Astrocyte (in vitro differentiated cells and primary cell): ENCODE measurements at regions not wholly inside any gene's neighbourhood (a gene's known extent, or its start where the extent isn't known, plus 50 kb on each side); places are given as distances from the start of the nearest gene placed in this dataset.

ENCODE experiments used
- DNase-seq: peaks from one replicate; pipeline ENCODE4 v3.0.0-alpha.2; 2010; ENCODE audit warnings: low read depth
- FAIRE-seq: peaks from 2 replicates; lab custom pipeline; 2011; peaks lifted over from hg19 to GRCh38; lab: Jason Lieb, UNC
- H2AFZ ChIP-seq: 2 replicates; pipeline ENCODE4 v1.6.0; 2012; ENCODE audit warnings: low read depth, low read length, inconsistent platforms
- H3K27ac ChIP-seq: 2 replicates; pipeline ENCODE4 v1.5.1; 2011; ENCODE audit warnings: low read depth, low read length, inconsistent platforms
- H3K27me3 ChIP-seq: 2 replicates; pipeline ENCODE4 v1.6.0; 2011; ENCODE audit warnings: low read length, inconsistent platforms; ENCODE audit not compliant: insufficient read depth
- H3K36me3 ChIP-seq: 2 replicates; pipeline ENCODE4 v1.5.1; 2011; ENCODE audit warnings: low read length, inconsistent platforms; ENCODE audit not compliant: insufficient read depth
- H3K4me1 ChIP-seq: 2 replicates; pipeline ENCODE4 v1.5.1; 2011; ENCODE audit warnings: low read length, inconsistent platforms; ENCODE audit not compliant: insufficient read depth
- H3K4me2 ChIP-seq: 2 replicates; pipeline ENCODE4 v1.6.0; 2012; ENCODE audit warnings: low read length, inconsistent platforms
- H3K4me3 ChIP-seq: 2 replicates; pipeline ENCODE4 v1.5.1; 2011; ENCODE audit warnings: low read depth, mild to moderate bottlenecking, low read length, inconsistent platforms; ENCODE audit not compliant: insufficient read depth
- H3K79me2 ChIP-seq: 2 replicates; pipeline ENCODE4 v1.6.0; 2012; ENCODE audit warnings: mild to moderate bottlenecking, low read length, inconsistent platforms; ENCODE audit not compliant: insufficient read depth
- H3K9ac ChIP-seq: 2 replicates; pipeline ENCODE4 v1.6.0; 2012; ENCODE audit warnings: mild to moderate bottlenecking, low read length, inconsistent platforms
- H3K9me3 ChIP-seq: 2 replicates; pipeline ENCODE4 v1.5.1; 2012; ENCODE audit warnings: low read depth, mild to moderate bottlenecking, low read length, inconsistent platforms; ENCODE audit not compliant: insufficient read depth
- H4K20me1 ChIP-seq: 2 replicates; pipeline ENCODE4 v1.6.0; 2012; ENCODE audit warnings: low read length, inconsistent platforms; ENCODE audit not compliant: insufficient read depth
- H3K27ac Mint-ChIP-seq: one replicate; pipeline ENCODE4 v1.8.0; 2021; ENCODE audit warnings: mild to moderate bottlenecking, mixed read lengths; ENCODE audit not compliant: unreplicated experiment
- H3K27me3 Mint-ChIP-seq: one replicate; pipeline ENCODE4 v1.8.0; 2021; ENCODE audit warnings: low read depth, mixed read lengths; ENCODE audit not compliant: unreplicated experiment
- H3K36me3 Mint-ChIP-seq: one replicate; pipeline ENCODE4 v1.8.0; 2021; ENCODE audit warnings: low read depth, mixed read lengths; ENCODE audit not compliant: unreplicated experiment
- H3K4me1 Mint-ChIP-seq: one replicate; pipeline ENCODE4 v1.8.0; 2021; ENCODE audit warnings: low read depth, mixed read lengths; ENCODE audit not compliant: unreplicated experiment
- H3K4me3 Mint-ChIP-seq: one replicate; pipeline ENCODE4 v1.8.0; 2021; ENCODE audit warnings: mild to moderate bottlenecking, moderate library complexity, mixed read lengths; ENCODE audit not compliant: unreplicated experiment
- H3K9me3 Mint-ChIP-seq: one replicate; pipeline ENCODE4 v1.8.0; 2021; ENCODE audit warnings: mild to moderate bottlenecking, mixed read lengths; ENCODE audit not compliant: unreplicated experiment
- EZH2 ChIP-seq: IDR thresholded peaks from 2 replicates; pipeline ENCODE4 v1.6.1; 2012; ENCODE audit warnings: mild to moderate bottlenecking, low read length, inconsistent platforms; ENCODE audit not compliant: insufficient read depth
- TF ChIP-seq, protein P1 (sequence below): IDR thresholded peaks from 2 replicates; pipeline ENCODE4 v1.5.1; 2011; ENCODE audit warnings: low read depth, mild to moderate bottlenecking, inconsistent platforms, low read length, moderate library complexity; ENCODE audit not compliant: insufficient read depth

DNA sequence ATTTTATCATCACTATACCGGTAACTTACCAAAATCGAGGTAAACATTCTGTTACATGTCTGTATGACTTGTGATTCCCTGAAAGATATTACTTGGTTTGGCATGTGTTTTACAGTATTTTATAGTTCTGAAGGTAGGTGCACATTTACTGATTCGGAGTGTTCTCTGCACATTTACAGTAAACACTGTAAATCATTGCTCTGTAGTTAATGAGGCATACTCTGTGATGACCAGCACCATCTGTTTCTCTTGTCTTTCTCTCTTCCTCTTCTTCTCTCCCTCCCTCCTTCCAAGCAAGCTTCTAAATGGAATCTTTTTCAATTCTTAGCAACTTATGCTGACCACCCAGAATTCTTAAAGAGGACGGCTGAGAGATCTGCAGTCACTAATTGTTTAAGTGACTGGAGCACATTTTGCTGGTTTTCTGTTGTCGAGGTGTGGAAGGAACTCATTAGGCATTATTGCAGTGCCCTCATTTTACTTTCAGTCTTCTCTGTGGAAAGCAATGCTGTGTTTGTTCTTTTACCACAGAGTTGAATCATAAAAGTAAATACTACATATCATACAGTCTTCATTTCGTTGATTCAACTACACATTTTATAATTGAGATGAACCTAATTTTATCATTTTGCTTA lies 126.5 kb downstream of the UTRN start:
- H4K20me1 ChIP-seq, result peaks cover 3% of the 10 kb centered on the region
- H3K4me3 ChIP-seq, result no peak overlapping the region
- peak overlapping the region; percentile 46 for H3K4me2 ChIP-seq
- no peaks in the 10 kb centered on the region for H3K36me3 ChIP-seq
- no peak overlapping the region for H2AFZ ChIP-seq
- Mint-ChIP-seq H3K27me3 (no peaks in the 10 kb centered on the region), H3K4me3 (no peak overlapping the region), H3K27ac (no peak overlapping the region), H3K4me1 (peaks cover 18% of the 10 kb centered on the region), H3K36me3 (peaks cover 2% of the 10 kb centered on the region), H3K9me3 (no peaks in the 10 kb centered on the region)
- FAIRE-seq, result no peak
- H3K27ac ChIP-seq, result no peak overlapping the region
- H3K9ac ChIP-seq, result no peak overlapping the region
- H3K27me3 ChIP-seq, result no peaks in the 10 kb centered on the region
- peaks cover 18% of the 10 kb centered on the region for H3K4me1 ChIP-seq
- peaks cover 3% of the 10 kb centered on the region for H3K79me2 ChIP-seq
- DNase-seq, result peak; percentile 36
- no peak for TF ChIP-seq EZH2
- TF ChIP-seq, protein P1, sequence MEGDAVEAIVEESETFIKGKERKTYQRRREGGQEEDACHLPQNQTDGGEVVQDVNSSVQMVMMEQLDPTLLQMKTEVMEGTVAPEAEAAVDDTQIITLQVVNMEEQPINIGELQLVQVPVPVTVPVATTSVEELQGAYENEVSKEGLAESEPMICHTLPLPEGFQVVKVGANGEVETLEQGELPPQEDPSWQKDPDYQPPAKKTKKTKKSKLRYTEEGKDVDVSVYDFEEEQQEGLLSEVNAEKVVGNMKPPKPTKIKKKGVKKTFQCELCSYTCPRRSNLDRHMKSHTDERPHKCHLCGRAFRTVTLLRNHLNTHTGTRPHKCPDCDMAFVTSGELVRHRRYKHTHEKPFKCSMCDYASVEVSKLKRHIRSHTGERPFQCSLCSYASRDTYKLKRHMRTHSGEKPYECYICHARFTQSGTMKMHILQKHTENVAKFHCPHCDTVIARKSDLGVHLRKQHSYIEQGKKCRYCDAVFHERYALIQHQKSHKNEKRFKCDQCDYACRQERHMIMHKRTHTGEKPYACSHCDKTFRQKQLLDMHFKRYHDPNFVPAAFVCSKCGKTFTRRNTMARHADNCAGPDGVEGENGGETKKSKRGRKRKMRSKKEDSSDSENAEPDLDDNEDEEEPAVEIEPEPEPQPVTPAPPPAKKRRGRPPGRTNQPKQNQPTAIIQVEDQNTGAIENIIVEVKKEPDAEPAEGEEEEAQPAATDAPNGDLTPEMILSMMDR, result no peak
- H3K9me3 ChIP-seq, result no peaks in the 10 kb centered on the region

DNA sequence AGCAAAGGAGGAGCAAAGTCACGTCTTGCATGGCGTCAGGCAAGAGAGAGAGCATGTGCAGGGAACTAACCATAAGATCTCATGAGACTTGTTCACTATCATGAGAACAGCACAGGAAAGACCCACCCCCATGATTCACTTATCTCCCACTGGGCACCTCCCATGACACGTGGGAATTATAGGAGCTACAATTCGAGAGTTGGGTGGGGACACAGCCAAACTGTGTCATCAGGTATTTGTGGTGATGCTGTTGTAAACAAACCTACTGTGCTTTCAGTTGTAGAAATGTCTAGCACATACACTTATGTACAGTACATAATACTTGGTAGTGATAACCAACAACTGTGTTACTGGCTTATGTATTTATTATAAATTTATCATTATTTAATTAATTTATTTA lies 128.3 kb downstream of the UTRN start:
- peaks cover 20% of the 10 kb centered on the region for H3K4me1 Mint-ChIP-seq
- Histone ChIP-seq H4K20me1 (peaks cover 3% of the 10 kb centered on the region), H3K79me2 (peaks cover 8% of the 10 kb centered on the region), H3K27me3 (no peaks in the 10 kb centered on the region), H3K4me2 (no peak overlapping the region), H2AFZ (no peak overlapping the region), H3K4me1 (peaks cover 19% of the 10 kb centered on the region), H3K27ac (no peak overlapping the region), H3K4me3 (no peak overlapping the region), H3K9ac (no peak overlapping the region), H3K36me3 (no peaks in the 10 kb centered on the region), H3K9me3 (no peaks in the 10 kb centered on the region)
- no peak for TF ChIP-seq EZH2
- TF ChIP-seq, protein P1, result no peak
- no peak overlapping the region for H3K27ac Mint-ChIP-seq
- no peaks in the 10 kb centered on the region for H3K27me3 Mint-ChIP-seq
- DNase-seq (no peak), FAIRE-seq (no peak)
- H3K4me3 Mint-ChIP-seq, result no peak overlapping the region
- H3K9me3 Mint-ChIP-seq, result no peaks in the 10 kb centered on the region
- H3K36me3 Mint-ChIP-seq, result peaks cover 2% of the 10 kb centered on the region

DNA sequence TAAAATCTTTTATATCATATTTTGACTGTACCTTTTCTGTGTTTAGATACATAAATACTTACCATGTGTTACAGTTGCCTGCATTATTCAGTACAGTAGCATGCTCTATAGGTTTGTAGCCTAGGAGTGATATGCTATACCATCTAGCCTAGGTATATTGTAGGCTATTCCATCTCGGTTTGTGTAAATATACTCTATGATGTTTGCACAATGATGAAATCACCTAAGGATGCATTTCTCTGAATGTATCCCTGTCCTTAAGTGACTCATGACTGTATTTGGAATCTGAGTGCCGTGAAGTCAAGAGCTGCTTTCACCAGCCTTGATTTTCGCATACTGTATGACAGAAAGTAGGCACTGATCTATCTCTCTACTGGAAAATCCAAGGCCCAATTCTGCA lies 129.9 kb downstream of the UTRN start:
- H3K9ac ChIP-seq, result peak overlapping the region; percentile 36
- H3K36me3 ChIP-seq, result no peaks in the 10 kb centered on the region
- peaks cover 3% of the 10 kb centered on the region for H4K20me1 ChIP-seq
- Mint-ChIP-seq H3K36me3 (no peaks in the 10 kb centered on the region), H3K4me3 (no peak overlapping the region), H3K4me1 (peaks cover 20% of the 10 kb centered on the region), H3K9me3 (no peaks in the 10 kb centered on the region), H3K27me3 (no peaks in the 10 kb centered on the region), H3K27ac (no peak overlapping the region)
- peak; percentile 84 for DNase-seq
- TF ChIP-seq, protein P1, result no peak
- no peak for TF ChIP-seq EZH2
- H2AFZ ChIP-seq, result no peak overlapping the region
- H3K9me3 ChIP-seq, result no peaks in the 10 kb centered on the region
- peak overlapping the region; percentile 86 for H3K27ac ChIP-seq
- H3K27me3 ChIP-seq, result no peaks in the 10 kb centered on the region
- H3K79me2 ChIP-seq, result peaks cover 17% of the 10 kb centered on the region
- FAIRE-seq, result peak; percentile 94
- H3K4me1 ChIP-seq, result peaks cover 19% of the 10 kb centered on the region
- peak overlapping the region; percentile 82 for H3K4me2 ChIP-seq
- H3K4me3 ChIP-seq, result peak overlapping the region; percentile 43
